ENCODE measurements at regions not wholly inside any gene's neighbourhood (a gene's known extent, or its start where the extent isn't known, plus 50 kb on each side); places are given as distances from the start of the nearest gene placed in this dataset.

- peaks cover 37 to 70% of the 10 kb centered on the region in 2 donors for H3K27me3 Mint-ChIP-seq
- H3K4me1 Mint-ChIP-seq (ENCODE audit: low read depth in 2 of 2): no peaks in the 10 kb centered on the region
- ATAC-seq (peak in 1 of 2 donors; percentile 36), DNase-seq (ENCODE audit: low spot score) (peak; percentile 52)
- H3K9me3 Mint-ChIP-seq: peaks cover 3% of the 10 kb centered on the region
- no peak overlapping the region for H3K27ac Mint-ChIP-seq
- no peak overlapping the region for H3K4me3 Mint-ChIP-seq
- no peaks in the 10 kb centered on the region for H3K36me3 Mint-ChIP-seq
Measured at GRCh38 chr9:126131066-126132010, 195.3 kb upstream of the MVB12B start.

DNA sequence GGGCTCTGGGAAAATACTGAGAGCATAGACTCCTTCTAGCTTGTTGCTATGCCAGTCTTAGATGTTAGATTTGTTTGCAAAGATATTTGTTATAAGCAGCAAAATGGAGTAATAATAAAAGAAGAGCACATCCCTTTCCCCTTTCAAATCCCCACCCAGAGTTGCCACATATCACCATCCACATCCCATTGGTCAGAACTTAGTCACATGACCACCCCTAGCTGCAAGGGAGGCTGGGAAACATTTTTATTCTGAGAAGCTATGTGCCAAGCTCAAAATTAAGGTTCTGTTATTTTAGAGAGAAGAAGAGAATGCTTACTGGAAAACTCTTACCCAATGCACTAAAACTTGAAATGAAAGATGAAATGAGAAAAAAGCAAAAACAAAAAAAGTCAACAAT, 193.9 kb upstream of the MVB12B start:
- Mint-ChIP-seq H3K27me3 (peaks cover 39 to 63% of the 10 kb centered on the region in 2 donors), H3K27ac (no peak overlapping the region), H3K4me3 (no peak overlapping the region), H3K36me3 (peaks cover 3% of the 10 kb centered on the region), H3K9me3 (peaks cover 7% of the 10 kb centered on the region), H3K4me1 (ENCODE audit: low read depth in 2 of 2) (no peaks in the 10 kb centered on the region)
- ATAC-seq (no peak), DNase-seq (ENCODE audit: low spot score) (no peak)

- peaks cover 3 to 9% of the 10 kb centered on the region in 2 donors for H3K4me1 Mint-ChIP-seq (ENCODE audit: low read depth in 2 of 2)
- H3K27ac Mint-ChIP-seq: no peak overlapping the region
- peaks cover 35 to 59% of the 10 kb centered on the region in 2 donors for H3K27me3 Mint-ChIP-seq
- no peaks in the 10 kb centered on the region for H3K9me3 Mint-ChIP-seq
- no peak overlapping the region for H3K4me3 Mint-ChIP-seq
- ATAC-seq: no peak
- H3K36me3 Mint-ChIP-seq: peaks cover 13% of the 10 kb centered on the region
- DNase-seq (ENCODE audit: low spot score): no peak
Measured at GRCh38 chr9:126144196-126144595, 182.4 kb upstream of the MVB12B start.

DNA sequence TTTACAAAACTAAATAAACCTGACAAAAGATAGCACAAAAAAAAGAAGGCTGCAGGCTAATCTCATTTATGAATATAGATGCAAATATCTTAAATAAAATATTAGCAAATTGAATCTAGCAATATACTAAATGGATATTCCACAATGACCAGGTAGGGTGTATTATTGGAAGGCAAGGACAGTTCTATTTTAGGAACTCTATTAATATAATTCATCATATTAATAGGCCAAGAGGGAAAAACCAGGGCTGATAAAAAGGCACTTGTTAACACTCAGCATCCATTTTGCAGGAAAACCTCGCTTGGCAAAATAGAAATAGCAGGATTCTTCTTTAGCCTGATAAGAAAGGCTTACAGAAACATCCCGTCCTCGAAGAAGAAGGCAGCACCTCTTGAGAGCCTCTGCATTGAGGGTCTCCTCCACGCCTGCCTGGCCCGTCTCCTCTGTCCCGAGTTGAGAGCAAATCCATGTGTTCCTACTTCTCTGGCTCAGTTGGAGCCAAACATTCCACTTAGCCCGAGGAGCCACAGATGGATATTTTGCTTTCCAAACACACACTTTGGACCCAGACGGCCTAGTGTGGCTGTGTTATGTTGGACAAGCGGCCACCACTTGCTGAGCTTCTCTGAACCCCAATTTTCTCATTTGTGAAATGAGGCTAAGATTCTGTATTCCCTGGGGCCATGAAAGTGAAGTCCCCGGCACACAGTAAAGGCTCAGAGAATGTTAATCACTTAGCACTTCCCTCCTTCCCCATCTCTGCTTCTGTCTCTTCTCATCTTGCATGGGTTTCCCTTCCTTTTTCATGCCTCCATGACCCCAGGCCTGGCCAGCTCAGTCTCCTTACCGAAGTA, 181.8 kb upstream of the MVB12B start:
- H3K4me1 Mint-ChIP-seq (ENCODE audit: low read depth in 2 of 2): peaks cover 3 to 9% of the 10 kb centered on the region in 2 donors
- H3K9me3 Mint-ChIP-seq: no peaks in the 10 kb centered on the region
- H3K27ac Mint-ChIP-seq: no peak overlapping the region
- DNase-seq (ENCODE audit: low spot score) (peak; percentile 39), ATAC-seq (no peak)
- no peak overlapping the region for H3K4me3 Mint-ChIP-seq
- H3K27me3 Mint-ChIP-seq: peaks cover 28 to 53% of the 10 kb centered on the region in 2 donors
- H3K36me3 Mint-ChIP-seq: peaks cover 6% of the 10 kb centered on the region

DNA sequence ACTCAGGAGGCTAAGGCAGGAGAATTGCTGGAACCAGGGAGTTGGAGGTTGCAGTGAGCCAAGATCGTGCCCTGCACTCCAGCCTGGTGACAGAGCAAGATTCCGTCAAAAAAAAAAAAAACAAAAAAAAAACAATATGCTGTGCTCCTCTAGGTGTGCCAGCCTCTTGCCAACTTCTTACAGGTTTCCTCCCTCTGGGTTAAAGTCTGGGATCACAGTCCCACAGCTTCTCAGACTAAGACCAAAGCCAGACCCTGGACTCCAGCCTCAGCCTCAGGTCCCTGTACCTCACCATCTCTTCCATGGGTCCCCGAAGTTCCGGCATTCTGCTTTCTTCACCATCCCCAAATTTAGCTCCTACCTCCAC, 180.8 kb upstream of the MVB12B start:
- peaks cover 6% of the 10 kb centered on the region for H3K36me3 Mint-ChIP-seq
- no peak overlapping the region for H3K4me3 Mint-ChIP-seq
- no peaks in the 10 kb centered on the region for H3K9me3 Mint-ChIP-seq
- ATAC-seq (no peak), DNase-seq (ENCODE audit: low spot score) (no peak)
- peaks cover 3 to 9% of the 10 kb centered on the region in 2 donors for H3K4me1 Mint-ChIP-seq (ENCODE audit: low read depth in 2 of 2)
- peaks cover 27 to 49% of the 10 kb centered on the region in 2 donors for H3K27me3 Mint-ChIP-seq
- no peak overlapping the region for H3K27ac Mint-ChIP-seq

GRCh38 chr9:126146254-126147145, 180.1 kb upstream of the MVB12B start:
- H3K4me3 Mint-ChIP-seq: no peak overlapping the region
- ATAC-seq (peak; percentile 46 to 50), DNase-seq (ENCODE audit: low spot score) (peak; percentile 38)
- peaks cover 6% of the 10 kb centered on the region for H3K36me3 Mint-ChIP-seq
- no peak overlapping the region for H3K27ac Mint-ChIP-seq
- H3K9me3 Mint-ChIP-seq: no peaks in the 10 kb centered on the region
- H3K4me1 Mint-ChIP-seq (ENCODE audit: low read depth in 2 of 2): peaks cover 3 to 9% of the 10 kb centered on the region in 2 donors
- H3K27me3 Mint-ChIP-seq: peaks cover 27 to 47% of the 10 kb centered on the region in 2 donors

DNA sequence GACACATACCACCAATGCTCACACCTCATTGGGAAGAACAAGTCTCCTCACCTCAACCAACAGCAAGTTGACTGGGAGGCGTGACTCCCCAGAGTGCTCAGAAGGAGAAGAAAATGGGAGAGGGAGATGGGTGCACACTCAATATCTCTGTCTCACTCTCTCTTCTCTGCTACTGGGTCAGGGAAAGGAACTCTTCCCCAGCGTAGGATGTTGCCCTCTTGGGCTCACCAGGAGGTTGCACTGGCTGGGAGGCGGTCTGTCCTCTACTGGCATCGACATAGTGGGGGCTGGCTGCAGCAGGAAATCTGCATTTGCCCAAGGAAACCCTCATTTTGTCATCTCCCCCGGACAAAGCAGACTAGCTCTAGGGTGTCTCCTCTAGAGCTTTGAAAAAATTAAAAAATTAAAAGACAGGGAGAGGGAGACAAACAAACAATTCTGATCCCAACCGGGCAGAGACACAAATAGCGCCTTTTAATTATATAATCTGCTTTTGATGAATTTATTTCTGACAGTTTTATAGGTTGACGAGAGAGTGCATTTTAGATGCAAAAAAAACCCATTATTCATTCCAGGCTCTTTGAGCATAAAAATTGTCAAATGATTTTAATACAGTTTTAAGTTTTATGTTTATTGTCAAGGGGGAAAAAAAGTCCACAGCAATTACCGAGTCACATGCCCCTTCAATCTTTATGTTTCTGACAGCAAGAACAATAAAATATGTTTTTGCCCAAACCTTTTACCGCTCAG, 179.3 kb upstream of the MVB12B start:
- H3K9me3 Mint-ChIP-seq: no peaks in the 10 kb centered on the region
- peaks cover 25 to 38% of the 10 kb centered on the region in 2 donors for H3K27me3 Mint-ChIP-seq
- H3K36me3 Mint-ChIP-seq: peaks cover under 1% of the 10 kb centered on the region
- H3K4me3 Mint-ChIP-seq: no peak overlapping the region
- H3K4me1 Mint-ChIP-seq (ENCODE audit: low read depth in 2 of 2): peaks cover 3 to 9% of the 10 kb centered on the region in 2 donors
- no peak for ATAC-seq
- H3K27ac Mint-ChIP-seq: no peak overlapping the region
- no peak for DNase-seq (ENCODE audit: low spot score)

DNA sequence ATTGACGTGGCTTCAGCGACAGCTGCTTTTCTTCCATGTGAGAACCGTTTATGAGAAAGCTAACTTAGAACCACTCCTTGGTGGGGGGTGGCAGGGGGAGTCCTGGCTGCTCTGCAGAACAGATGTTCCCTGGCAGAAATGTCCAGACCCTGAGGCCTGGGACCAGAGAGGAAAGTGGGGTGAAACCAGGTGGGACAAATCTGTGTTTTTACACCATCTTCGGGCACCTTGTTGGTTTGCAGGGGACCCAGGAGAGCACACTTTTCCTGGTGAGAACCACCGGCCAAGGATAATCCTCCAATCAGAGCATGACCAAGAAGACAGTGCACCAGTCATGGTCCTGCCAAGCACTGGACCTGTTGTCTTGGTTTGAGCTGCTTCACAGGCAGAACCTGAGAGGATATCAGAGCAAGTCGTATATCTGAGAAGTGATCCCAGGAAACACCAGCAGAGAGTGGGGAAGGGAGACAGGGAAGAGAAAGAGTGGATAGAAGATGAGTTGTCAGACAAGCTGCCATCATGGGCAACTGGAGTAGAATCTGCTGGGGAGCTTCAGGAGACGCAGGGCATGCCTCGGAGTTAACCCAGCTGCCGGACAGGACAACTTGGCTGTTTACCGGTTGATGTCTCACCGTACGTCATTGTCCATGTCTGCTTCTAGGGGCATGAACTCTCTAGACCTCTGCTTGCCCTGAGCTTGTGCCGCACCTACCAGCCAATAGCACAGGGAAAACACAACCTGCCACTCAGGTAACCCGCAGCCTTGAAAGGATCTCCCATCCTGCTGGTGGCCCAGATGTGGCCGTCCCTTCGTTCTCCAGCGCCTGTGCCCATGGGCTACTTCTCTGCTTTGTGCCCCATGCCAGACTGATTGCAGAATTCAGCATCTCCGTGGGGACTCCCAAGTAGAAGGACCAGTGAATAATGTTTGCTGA, 178.4 kb upstream of the MVB12B start:
- peaks cover 3 to 9% of the 10 kb centered on the region in 2 donors for H3K4me1 Mint-ChIP-seq (ENCODE audit: low read depth in 2 of 2)
- no peaks in the 10 kb centered on the region for H3K9me3 Mint-ChIP-seq
- H3K27me3 Mint-ChIP-seq: peaks cover 21 to 33% of the 10 kb centered on the region in 2 donors
- no peak overlapping the region for H3K27ac Mint-ChIP-seq
- no peak overlapping the region for H3K4me3 Mint-ChIP-seq
- DNase-seq (ENCODE audit: low spot score) (no peak), ATAC-seq (peak in 1 of 2 donors; percentile 29)
- no peaks in the 10 kb centered on the region for H3K36me3 Mint-ChIP-seq

- no peaks in the 10 kb centered on the region for H3K9me3 Mint-ChIP-seq
- no peak for ATAC-seq
- peaks cover 3 to 9% of the 10 kb centered on the region in 2 donors for H3K4me1 Mint-ChIP-seq (ENCODE audit: low read depth in 2 of 2)
- no peak overlapping the region for H3K27ac Mint-ChIP-seq
- DNase-seq (ENCODE audit: low spot score): no peak
- H3K27me3 Mint-ChIP-seq: peaks cover 25 to 39% of the 10 kb centered on the region in 2 donors
- no peaks in the 10 kb centered on the region for H3K36me3 Mint-ChIP-seq
- no peak overlapping the region for H3K4me3 Mint-ChIP-seq
Measured at GRCh38 chr9:126148994-126149393, 177.6 kb upstream of the MVB12B start.

DNA sequence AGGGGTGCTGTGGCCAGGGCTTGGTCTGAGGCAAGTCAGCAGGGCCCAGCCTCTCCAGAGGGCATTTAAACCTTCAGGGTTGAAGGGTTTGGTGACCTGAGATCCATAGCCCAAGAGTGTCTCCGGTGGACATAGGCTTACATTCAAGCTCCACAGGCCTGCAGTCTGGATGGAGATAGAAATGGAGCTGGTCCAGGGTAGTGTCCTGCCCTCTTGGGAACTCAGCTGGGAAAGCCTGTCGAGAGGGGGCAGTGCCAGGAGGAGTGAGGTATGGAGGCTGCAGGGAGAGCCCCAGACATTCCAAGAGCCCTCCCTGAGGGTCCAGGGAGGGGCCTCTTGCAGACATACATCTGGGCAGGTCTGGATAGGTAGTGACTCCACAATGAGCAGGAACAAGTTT, 177.0 kb upstream of the MVB12B start:
- Mint-ChIP-seq H3K27me3 (peaks cover 22 to 39% of the 10 kb centered on the region in 2 donors), H3K4me3 (no peak overlapping the region), H3K9me3 (no peaks in the 10 kb centered on the region), H3K4me1 (ENCODE audit: low read depth in 2 of 2) (peaks cover 3 to 9% of the 10 kb centered on the region in 2 donors), H3K27ac (no peak overlapping the region), H3K36me3 (no peaks in the 10 kb centered on the region)
- ATAC-seq: no peak
- no peak for DNase-seq (ENCODE audit: low spot score)

DNA sequence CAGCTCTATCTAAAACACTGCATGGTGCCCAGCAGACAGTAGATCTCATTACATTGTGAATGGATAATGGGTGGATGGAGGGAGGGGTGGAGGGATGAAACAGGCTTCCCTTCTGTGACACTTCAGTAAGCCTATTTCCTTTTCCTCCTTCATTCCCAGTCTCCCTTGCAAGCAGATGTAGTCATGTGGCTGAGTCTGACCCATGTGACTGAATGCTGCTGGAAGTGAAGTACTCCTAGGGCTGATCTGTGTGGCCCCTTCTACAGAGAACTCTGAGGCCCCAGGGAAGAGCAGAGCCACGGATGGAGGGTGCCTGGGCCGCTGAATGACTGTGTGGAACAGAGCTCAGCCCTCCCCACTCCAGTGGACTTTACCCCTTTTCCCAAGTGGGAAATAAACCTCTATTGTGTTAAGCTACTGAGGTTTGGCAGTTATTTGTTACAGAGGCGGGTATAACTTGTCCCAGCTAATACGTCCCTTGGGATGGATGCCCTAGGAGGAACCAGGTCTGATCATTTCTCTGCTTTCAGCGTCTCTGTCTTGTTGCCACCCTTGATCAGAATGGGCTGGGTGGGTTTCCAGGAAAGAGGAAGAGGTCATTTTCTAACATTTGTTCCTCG, 176.1 kb upstream of the MVB12B start:
- peaks cover 17 to 33% of the 10 kb centered on the region in 2 donors for H3K27me3 Mint-ChIP-seq
- peaks cover 3 to 9% of the 10 kb centered on the region in 2 donors for H3K4me1 Mint-ChIP-seq (ENCODE audit: low read depth in 2 of 2)
- H3K4me3 Mint-ChIP-seq: no peak overlapping the region
- no peak for ATAC-seq
- H3K9me3 Mint-ChIP-seq: no peaks in the 10 kb centered on the region
- H3K27ac Mint-ChIP-seq: no peak overlapping the region
- H3K36me3 Mint-ChIP-seq: no peaks in the 10 kb centered on the region
- no peak for DNase-seq (ENCODE audit: low spot score)

Data from natural killer cell treated with Interleukin-12 subunit alpha and Interleukin-12 subunit beta and Interleukin-15 and Interleukin-18, amount 100 ng/mL, for 72 hours (primary cell).